HG03196 (cell line): ENCODE measurements at regions not wholly inside any gene's neighbourhood (a gene's known extent, or its start where the extent isn't known, plus 50 kb on each side); places are given as distances from the start of the nearest gene placed in this dataset.
"Not testable (repeated sequence)": the region's sequence is repeated elsewhere in the genome, so short reads cannot be mapped to it uniquely, and the experiment has no call there.

ENCODE experiments used
- ATAC-seq: cut with Tn5 transposase; IDR thresholded peaks from one replicate; pipeline ENCODE4 v1.9.1; 2021; ENCODE audit not compliant: unreplicated experiment

DNA sequence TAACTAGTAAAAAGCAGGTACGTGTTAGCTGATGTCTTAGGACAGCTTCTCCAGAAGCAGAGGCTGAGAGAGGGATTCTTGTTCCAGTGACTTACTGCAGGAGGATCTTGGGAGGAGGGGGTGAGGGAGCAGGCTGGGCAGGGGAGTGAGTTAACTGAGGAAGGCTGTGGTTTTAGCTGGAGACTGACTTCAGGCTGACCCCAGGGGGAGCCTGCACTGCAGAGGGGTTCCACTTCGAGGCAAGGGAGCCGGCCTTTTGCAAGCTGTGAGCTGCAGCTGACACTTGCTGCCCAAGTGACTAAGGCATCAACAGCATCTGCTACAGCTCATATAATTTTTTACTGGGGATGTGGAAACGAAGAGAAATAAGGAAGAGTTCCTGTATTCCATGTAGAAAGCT lies 50.4 kb upstream of the SOD1 start:
- no peak for ATAC-seq

DNA sequence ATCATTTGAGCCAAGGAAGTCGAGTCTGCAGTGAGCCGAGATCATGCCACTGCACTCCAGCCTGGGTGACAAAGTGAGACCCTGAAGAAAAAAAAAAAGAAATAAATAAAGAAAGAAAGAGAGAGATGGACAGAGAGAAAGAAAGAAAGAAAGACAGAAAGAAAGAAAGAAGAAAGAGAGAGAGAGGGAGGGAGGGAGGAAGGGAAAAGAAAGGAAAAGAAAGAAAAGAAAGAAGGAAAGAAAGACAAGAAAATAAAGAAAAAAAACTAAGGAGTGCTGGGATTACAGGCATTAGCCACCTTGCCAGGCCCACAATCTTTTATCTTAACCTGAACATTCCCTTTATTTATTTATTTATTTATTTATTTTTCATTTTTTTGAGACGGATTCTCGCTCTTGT lies 51.7 kb upstream of the SOD1 start:
- ATAC-seq, result no peak

DNA sequence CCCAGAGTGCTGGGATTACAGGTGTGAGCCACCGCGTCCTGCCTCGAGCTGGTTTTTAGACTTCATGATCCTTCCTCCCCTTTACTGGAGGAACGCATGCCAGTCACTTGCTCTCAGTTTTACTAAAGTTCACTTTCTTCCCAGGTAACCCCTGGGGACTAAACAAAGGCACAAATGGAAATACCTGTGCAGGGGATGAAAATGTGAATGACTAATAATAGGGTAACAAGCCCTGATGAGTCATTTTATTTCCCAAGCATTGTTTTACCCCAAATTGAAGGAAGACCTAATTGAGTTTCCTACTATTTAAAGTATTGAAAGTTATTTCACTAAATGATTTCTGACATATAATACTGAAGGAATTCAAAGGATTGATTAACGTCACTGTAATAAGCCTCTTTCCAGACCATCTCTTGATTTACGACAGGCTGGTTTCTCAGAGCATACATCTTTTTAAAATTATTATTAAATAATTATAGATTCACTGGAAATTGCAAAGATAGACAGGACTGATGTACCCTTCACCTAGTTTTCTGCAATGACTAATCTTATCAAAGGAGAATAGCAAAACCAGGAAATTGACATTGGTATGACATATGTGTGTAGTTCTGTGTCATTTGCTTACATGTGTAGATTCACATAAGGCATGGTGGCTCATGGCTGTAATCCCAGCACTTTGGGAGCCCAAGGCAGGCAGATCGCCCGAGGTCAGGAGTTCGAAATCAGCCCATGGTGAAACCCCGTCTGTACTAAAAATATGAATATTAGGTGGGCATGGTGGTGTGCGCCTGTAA lies 53.2 kb upstream of the SOD1 start:
- ATAC-seq, result no peak

DNA sequence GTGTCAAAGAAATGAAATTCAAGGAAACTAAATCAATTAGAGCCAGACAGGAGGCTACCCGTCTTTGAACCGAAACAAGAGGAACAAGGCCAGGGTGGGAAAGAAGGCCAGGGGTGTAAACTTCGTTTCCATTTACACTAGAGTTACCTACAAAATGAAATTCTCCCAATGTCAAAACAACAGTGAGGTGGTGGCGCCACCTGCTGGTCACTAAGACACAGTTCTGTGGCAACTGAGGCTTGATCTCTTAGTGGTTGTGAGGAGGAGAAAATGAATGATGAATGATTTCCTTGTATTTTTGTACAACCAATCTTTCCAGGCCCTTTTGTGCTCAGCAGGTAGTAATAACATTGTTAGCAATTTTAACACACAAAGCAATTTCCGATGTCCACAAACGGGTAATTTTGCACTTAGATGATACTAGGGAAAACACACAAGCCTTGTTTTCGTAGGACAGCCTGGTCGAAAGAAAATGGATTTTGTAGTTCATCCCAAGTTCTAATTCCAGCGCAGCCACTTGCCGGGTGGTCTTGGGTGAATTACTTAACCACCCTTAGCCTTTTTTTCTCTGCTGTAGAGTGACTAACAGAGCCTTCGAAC lies 54.8 kb upstream of the SOD1 start:
- no peak for ATAC-seq

DNA sequence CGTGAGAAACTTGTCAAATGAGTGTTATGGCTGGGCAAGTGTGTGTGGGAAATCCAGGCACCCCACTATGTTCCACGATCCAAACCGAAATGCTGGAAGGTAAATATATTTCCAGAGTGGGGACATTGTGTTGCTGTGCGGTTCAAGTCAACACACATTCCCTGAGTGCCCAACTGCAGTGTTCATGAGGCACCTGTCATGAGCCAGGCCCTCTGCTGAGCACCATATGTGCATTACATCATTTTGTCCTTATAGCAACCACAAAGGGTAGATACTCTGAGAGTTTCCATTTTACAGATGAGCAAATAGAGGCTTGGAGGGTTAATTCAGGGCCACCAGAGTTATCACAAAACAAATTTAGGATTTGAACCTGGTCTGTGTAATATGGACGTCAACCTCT lies 59.9 kb upstream of the SOD1 start:
- ATAC-seq, result no peak

DNA sequence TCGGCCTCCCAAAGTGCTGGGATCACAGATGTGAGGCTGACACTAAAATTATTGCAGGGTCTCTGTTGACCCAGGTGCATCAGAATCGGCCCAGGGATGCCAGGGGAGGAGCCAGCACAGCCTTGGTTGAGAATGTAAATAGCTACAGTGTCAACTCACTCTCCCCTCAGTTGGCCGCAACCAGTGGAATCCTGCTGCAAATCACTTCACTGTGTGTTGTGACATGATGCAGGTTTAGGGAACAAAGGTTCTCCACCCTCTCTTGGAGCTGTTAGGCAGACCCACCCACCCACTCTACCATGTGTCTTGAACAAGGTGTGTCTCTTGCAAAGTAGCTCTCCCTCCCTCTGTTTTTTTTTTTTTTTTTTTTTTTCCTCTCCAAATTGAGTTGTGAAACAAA lies 60.5 kb upstream of the SOD1 start:
- ATAC-seq, result no peak

DNA sequence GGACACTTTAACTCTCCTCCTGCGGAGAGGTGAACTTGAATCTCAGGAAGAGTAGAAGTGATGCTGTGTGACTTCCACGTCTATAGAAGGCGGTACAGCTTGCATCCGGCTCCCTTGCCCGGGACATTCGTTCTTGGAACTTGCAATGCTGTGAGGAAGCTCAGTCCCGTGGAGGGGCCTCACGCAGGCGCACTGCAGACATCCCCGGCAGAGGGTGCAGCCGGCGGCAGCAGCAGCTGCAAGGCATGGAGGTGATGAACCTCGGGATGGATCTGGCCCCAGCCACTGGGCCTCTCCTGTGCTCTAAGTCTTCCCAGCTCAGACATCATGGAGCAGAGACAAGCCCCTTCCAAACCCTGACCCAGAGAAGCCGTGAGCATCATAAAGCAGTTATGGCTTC lies 61.8 kb upstream of the SOD1 start:
- no peak for ATAC-seq

DNA sequence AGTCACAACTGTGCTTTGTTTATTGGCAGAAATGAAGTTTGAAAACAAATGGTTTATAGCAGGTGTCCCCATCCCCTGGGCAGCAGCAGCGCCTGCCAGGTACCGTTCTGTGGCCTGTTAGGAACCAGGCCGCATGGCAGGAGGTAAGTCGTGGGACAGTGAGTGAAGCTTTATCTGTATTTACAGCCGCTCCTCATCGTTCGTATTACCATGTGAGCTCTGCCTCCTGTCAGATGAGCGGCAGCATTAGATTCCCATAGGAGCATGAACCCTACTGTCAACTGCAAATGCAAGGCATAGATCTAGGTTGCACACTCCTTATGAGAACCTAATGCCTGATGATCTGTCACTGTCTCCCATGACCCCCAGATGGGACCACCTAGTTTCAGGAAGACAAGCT lies 63.4 kb upstream of the SOD1 start:
- ATAC-seq, result no peak

DNA sequence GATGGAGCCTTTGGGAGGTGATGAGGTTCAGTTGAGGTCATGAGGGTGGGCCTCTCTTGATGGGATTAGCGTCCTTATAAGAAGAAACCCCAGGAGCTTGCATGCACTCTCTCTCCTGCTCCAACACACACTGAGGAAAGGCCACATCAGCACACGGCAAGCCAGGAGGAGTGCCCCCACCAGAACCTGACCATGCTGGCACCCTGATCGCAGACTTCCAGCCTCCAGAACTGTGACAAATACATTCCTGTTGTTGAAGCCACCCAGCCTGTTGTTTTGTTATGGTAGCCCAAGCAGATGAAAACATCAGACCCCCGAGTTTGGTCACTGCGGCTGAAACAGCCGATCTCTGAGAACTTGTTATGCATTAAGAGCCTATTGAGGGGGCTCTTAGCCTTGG lies 64.8 kb upstream of the SOD1 start:
- no peak for ATAC-seq

DNA sequence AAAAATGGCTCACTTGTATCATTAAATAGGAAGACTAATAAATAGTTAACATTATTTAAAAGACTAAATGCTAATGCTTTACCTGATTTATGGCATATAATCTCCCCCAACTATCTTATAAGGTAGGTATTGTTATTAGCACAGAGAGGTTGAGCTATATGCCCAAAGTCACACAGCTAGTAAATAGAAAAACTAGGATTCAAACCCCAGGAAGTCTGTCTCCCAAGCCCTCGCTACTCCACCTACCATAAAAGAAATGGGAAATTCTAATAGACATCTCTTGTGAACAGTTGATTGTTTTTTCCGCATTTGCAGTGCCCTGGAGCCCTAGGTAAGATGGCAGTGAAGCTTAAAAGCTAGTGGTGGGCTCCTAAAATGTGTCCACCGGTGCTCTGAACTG lies 65.2 kb upstream of the SOD1 start:
- ATAC-seq, result no peak

DNA sequence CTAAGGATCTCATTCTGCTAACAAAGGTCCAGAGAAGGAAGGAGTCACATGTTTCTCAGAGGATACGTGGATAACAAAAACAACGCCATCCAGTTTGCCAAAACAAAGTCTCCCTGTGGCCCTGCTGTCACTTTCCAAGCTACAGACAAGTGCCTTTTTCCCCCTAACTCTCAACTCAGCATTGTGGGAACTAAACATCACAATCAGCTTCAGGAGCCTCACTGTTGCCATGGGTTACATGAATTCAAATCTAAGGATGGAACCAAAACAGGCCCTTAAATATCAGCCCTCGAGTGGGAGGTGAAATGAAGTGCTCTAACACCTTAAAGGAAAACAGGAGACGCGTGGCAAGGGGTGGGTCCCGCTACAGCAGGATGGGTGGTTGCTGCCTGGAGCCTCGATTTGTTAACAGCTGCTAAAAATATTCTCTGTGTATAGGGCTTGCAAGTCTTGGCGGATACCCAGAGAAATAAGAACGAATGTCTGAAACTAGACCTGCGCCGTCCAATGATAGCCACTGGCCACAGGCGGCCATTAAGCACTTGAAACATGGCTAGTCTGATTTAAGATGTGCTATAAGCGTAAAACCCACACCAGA lies 66.4 kb upstream of the SOD1 start:
- ATAC-seq, result no peak

DNA sequence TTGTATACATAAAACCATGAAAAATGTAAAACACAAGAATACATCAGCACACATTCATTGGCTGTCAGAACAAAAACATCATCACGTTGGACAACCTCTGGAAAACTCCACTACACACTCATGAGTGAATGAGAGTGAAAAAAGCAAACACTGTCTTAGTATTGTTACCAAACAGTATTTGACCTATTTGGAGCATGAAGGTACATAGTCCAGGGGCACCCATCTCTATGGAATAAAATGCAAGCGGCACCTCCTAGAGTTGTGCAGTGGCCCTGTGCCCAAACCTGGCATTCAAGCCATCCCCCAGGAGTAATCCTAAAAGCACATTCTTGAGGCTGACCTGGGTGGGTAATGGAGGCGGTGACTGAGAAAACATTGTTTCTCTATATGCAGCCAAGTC lies 67.0 kb upstream of the SOD1 start:
- ATAC-seq, result no peak

DNA sequence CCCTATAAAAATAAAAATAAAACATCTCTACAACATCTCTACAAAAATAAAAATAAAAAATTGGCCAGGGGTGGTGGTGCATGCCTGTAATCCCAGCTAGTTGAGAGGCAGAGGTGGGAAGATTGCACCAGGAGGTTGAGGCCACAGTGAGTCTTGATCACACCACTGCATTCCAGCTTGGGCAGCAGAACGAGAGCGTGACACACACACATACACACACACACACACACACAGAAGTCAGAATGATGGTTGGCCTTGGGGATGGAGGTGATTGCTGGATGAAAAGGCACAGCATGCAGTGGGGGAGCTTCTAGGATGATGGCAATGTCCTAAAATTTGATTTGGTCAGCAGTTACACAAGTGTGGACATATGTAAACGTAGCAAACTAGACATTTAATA lies 69.7 kb upstream of the SOD1 start:
- ATAC-seq, result no peak

DNA sequence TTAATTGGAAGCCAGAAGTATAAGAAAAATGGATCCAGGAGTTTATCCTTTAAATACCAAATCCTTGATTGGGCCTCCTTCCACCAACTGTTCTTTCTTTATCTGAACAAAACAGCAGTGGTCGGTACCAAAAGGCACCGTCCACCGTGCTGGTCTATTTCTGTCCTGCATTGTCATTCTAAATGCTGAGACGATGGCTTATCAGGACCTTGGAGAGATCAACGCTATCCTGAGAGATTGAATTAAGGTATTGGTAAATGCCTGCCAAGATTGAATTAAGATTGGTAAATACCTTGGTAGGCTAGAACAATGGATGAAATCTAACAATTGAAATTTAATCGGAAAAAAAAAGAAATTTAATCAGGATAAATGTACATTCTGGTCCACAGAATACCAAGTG lies 73.4 kb upstream of the SOD1 start:
- no peak for ATAC-seq

DNA sequence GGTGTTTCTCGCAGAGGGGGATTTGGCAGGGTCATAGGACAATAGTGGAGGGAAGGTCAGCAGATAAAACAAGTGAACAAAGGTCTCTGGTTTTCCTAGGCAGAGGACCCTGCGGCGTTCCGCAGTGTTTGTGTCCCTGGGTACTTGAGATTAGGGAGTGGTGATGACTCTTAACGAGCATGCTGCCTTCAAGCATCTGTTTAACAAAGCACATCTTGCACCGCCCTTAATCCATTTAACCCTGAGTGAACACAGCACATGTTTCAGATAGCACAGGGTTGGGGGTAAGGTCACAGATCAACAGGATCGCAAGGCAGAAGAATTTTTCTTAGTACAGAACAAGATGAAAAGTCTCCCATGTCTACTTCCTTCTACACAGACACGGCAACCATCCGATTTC lies 75.6 kb upstream of the SOD1 start:
- not testable (repeated sequence) for ATAC-seq

DNA sequence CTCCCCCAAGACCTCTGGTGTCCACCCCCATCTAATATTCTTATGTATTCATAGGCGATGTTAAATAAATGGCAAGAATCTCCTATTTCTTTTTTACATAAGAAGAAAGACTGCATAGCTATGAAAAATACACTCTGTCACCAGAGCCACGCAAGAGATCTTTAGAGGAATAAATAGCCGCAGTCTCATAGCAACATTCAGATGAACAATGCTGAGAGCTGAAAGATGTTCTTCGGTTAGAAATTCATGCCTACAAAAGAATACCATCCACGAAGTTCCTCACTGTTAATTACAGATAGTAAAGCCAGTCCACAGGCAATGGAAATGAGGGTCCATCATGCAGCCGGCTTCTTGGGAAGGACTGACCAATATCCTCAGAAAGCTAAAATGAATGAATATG lies 76.0 kb upstream of the SOD1 start:
- ATAC-seq, result no peak

DNA sequence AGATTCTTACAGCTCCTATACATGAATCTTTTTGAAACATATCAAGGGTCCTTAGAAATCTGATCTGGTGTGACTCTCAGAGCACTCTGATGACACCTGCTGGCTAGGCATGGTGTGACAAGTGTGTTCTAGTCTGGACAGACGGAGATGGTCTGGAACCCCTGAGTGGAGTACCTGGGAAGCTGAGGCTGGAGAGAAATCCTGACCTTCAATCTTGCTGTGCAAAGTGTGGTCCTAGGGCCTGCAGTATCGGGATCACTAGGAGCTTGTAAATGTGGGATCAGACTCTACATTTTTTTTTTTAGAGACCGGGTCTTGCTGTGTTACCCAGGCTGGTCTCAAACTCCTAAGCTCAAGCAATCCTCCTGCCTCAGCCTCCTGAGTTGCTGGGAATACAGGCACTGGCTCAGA lies 78.6 kb upstream of the SOD1 start:
- no peak for ATAC-seq

DNA sequence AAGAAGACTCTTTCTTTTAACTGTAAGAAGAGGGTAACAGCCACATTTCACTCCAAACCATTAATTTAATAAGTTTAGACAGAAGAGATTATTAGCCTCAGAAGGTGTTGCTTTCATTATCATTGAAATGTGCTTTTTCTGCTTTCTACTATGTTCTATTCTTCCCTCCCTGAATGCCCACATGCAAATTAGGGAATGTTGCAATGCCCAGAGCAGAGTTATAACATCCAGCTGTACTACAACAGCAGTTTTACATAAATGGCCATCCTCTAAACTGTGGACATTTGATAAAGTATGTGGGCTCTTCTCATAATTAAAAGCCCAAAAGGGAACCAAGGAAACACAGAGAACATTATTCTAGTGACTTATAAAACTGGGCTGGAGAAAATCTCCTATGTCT lies 82.2 kb upstream of the SOD1 start:
- ATAC-seq, result no peak

DNA sequence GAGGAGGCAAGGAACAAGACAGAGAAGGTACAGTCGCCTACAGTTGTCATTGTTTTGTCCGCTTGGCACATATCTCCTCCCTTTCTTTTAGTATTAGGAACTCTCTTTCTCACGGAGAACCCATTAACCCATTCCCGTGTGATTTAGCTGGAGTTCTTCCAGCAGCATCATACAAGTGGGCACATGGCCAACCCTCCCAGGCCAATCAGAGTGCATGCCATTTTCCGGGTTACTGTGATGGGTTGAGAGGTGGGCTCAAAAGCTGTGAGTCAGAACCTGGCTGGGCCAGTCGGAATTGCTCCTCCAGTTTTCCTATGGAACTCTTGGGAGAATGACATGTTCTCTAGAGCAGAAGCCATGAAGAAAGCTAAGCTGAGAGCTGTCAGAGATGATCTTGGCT lies 83.1 kb upstream of the SOD1 start:
- ATAC-seq, result no peak

DNA sequence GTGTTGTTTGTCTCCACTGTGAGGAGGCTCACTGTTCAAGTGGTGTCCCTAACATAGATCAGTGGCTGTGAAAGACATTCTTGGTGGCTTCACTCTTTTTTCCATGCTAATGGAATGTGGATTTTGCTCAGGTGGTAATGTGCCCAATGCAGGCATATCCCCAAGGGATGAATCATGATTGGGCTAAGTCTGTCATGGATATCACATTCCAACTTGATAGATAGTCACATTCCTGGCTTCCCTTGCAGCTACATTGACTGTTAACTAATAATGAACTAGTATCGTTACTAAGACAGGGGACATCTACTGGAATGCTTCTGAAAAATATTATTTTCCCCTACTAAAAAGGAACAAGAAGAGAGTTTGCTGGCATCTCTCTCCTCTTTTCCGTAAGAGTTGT lies 86.3 kb upstream of the SOD1 start:
- no peak for ATAC-seq

DNA sequence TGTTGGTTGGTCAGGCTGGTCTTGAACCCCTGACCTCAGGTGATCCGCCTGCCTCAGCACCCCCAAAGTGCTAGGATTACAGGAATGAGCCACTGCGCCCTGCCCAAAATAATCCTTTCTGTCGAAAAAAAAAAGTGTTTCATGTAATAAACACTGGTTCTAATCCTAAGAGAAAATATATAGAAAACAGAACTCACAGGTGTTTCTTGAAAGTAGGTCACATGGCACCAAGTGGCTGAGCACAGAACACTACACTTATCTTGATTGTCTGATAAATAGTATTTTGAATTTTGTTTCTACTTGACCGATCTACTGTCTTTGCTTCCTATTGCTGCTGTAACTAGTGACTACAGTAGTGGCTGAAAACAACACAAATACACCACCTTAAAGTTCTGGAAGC lies 87.6 kb upstream of the SOD1 start:
- no peak for ATAC-seq

DNA sequence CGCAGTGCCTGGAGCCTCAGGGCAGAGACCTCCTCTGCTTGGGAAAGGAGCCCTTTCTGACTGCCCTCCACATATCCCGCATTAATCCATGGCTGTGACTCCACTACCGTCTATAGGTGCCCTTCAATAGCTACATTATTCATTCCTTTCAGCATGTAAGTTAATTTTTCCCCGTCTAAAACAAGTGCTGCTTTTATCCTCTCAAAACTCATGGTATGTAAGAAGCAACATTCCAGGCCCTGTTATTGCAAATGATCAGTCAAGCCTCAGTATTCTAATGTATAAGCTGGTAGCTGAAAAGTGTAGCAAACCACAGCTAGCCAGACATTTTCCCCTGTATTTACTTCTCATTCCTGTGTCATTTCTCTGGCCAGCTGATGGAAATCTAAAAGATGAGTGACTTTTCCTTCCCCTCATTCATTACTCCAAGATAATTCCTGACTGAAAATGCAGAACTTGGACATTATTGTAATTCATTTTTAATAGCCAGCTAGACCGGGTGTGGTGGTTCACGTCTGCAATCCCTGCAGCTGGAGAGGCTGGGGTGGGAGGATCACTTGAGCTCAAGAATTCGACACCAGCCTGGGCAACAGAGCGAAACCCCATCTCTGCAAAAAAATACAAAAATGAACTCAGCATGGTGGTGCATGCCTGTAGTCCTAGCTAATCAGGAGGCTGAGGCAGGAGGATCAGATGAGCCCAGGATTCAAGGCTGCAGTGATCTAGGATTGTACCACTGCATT lies 88.5 kb upstream of the SOD1 start:
- ATAC-seq, result no peak
